ENCODE measurements at regions not wholly inside any gene's neighbourhood (a gene's known extent, or its start where the extent isn't known, plus 50 kb on each side); places are given as distances from the start of the nearest gene placed in this dataset.

- no peaks in the 10 kb centered on the region for H3K9me3 Mint-ChIP-seq (ENCODE audit: unreplicated experiment)
- TF ChIP-seq CTCF (IDR thresholded peaks at IDR 0.05; ENCODE audit: unreplicated experiment) = no peak
- DNase-seq (ENCODE audit: low spot score) = no peak
- H3K36me3 Mint-ChIP-seq (ENCODE audit: low read depth, unreplicated experiment) = no peaks in the 10 kb centered on the region
- H3K4me1 Mint-ChIP-seq (ENCODE audit: unreplicated experiment) = no peaks in the 10 kb centered on the region
- no peak overlapping the region for H3K4me3 Mint-ChIP-seq (ENCODE audit: unreplicated experiment)
- H3K27me3 Mint-ChIP-seq (ENCODE audit: unreplicated experiment) = no peaks in the 10 kb centered on the region
- H3K27ac Mint-ChIP-seq (ENCODE audit: unreplicated experiment) = no peak overlapping the region
Measured at GRCh38 chr7:84283798-84284197, 89.2 kb upstream of the SEMA3A start.

- H3K27me3 Mint-ChIP-seq (ENCODE audit: unreplicated experiment) = no peaks in the 10 kb centered on the region
- peaks cover 3% of the 10 kb centered on the region for H3K4me1 Mint-ChIP-seq (ENCODE audit: unreplicated experiment)
- no peak overlapping the region for H3K27ac Mint-ChIP-seq (ENCODE audit: unreplicated experiment)
- no peaks in the 10 kb centered on the region for H3K36me3 Mint-ChIP-seq (ENCODE audit: low read depth, unreplicated experiment)
- no peaks in the 10 kb centered on the region for H3K9me3 Mint-ChIP-seq (ENCODE audit: unreplicated experiment)
- H3K4me3 Mint-ChIP-seq (ENCODE audit: unreplicated experiment) = no peak overlapping the region
- no peak for DNase-seq (ENCODE audit: low spot score)
- no peak for TF ChIP-seq CTCF (IDR thresholded peaks at IDR 0.05; ENCODE audit: unreplicated experiment)
Measured at GRCh38 chr7:84281518-84281917, 86.9 kb upstream of the SEMA3A start.

GRCh38 chr7:84277628-84278224 lies 83.1 kb upstream of the SEMA3A start:
- H3K27me3 Mint-ChIP-seq (ENCODE audit: unreplicated experiment) = no peaks in the 10 kb centered on the region
- H3K4me3 Mint-ChIP-seq (ENCODE audit: unreplicated experiment) = no peak overlapping the region
- no peak for TF ChIP-seq CTCF (IDR thresholded peaks at IDR 0.05; ENCODE audit: unreplicated experiment)
- H3K4me1 Mint-ChIP-seq (ENCODE audit: unreplicated experiment) = peaks cover 5% of the 10 kb centered on the region
- H3K9me3 Mint-ChIP-seq (ENCODE audit: unreplicated experiment) = no peaks in the 10 kb centered on the region
- no peak for DNase-seq (ENCODE audit: low spot score)
- H3K27ac Mint-ChIP-seq (ENCODE audit: unreplicated experiment) = no peak overlapping the region
- no peaks in the 10 kb centered on the region for H3K36me3 Mint-ChIP-seq (ENCODE audit: low read depth, unreplicated experiment)

- Mint-ChIP-seq H3K4me1 (ENCODE audit: unreplicated experiment) (peaks cover 5% of the 10 kb centered on the region), H3K4me3 (ENCODE audit: unreplicated experiment) (no peak overlapping the region), H3K9me3 (ENCODE audit: unreplicated experiment) (no peaks in the 10 kb centered on the region), H3K27me3 (ENCODE audit: unreplicated experiment) (no peaks in the 10 kb centered on the region), H3K36me3 (ENCODE audit: low read depth, unreplicated experiment) (no peaks in the 10 kb centered on the region), H3K27ac (ENCODE audit: unreplicated experiment) (no peak overlapping the region)
- no peak for TF ChIP-seq CTCF (IDR thresholded peaks at IDR 0.05; ENCODE audit: unreplicated experiment)
- no peak for DNase-seq (ENCODE audit: low spot score)
Measured at GRCh38 chr7:84274029-84274638, 79.5 kb upstream of the SEMA3A start.

- no peaks in the 10 kb centered on the region for H3K27me3 Mint-ChIP-seq (ENCODE audit: unreplicated experiment)
- peaks cover 2% of the 10 kb centered on the region for H3K4me1 Mint-ChIP-seq (ENCODE audit: unreplicated experiment)
- TF ChIP-seq CTCF (IDR thresholded peaks at IDR 0.05; ENCODE audit: unreplicated experiment) = no peak
- no peaks in the 10 kb centered on the region for H3K36me3 Mint-ChIP-seq (ENCODE audit: low read depth, unreplicated experiment)
- no peaks in the 10 kb centered on the region for H3K9me3 Mint-ChIP-seq (ENCODE audit: unreplicated experiment)
- no peak overlapping the region for H3K4me3 Mint-ChIP-seq (ENCODE audit: unreplicated experiment)
- H3K27ac Mint-ChIP-seq (ENCODE audit: unreplicated experiment) = no peak overlapping the region
- no peak for DNase-seq (ENCODE audit: low spot score)
Measured at GRCh38 chr7:84271543-84271942, 77.0 kb upstream of the SEMA3A start.

Measured in endothelial cell (in vitro differentiated cells).